ENCODE measurements at regions not wholly inside any gene's neighbourhood (a gene's known extent, or its start where the extent isn't known, plus 50 kb on each side); places are given as distances from the start of the nearest gene placed in this dataset.

DNA sequence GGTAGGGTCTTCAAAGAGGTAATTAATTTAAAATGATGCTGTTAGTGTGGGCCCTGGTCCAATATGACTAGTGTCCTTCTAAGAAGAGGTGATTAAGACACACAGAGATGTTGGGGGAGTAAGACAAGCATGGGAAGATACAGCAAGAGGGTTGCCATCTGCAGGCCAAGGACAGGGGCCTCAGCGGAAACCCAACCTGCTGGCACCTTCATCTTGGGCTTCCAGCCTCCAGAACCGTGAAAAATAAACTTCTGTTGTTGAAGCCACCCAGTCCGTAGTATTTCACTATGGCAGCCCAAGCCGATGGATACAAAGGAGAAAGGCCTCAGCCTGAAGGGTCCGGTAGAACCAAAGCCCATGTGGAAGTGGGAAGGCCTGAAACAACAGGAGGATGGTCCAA, 161.7 kb upstream of the UBE2E1 start:
- no peak overlapping the region for H3K4me3 Mint-ChIP-seq (ENCODE audit: unreplicated experiment)
- no peak overlapping the region for H3K4me2 ChIP-seq (ENCODE audit: low read length)

DNA sequence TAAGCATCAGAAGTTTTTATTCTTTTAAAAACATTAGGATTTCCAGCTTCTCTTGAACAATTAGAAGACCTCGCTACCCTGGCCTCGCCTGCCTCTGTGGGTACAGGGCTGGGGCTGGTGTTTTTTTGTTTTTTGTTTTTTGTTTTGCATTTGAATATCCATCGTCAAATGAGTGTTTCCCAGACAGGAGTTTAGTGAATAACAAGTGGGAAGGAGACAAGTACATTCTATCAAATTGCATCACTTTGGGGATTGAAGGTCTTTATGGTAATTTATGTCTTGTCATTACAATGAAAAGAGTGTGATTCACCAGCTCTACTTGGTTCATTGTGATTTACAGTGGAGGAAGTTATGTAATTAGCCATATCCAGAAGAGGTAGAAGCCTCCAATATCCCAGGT, 161.1 kb upstream of the UBE2E1 start:
- no peaks in the 10 kb centered on the region for H3K36me3 ChIP-seq (ENCODE audit: insufficient read depth, low read length)
- FAIRE-seq (no peak), DNase-seq (ENCODE audit: low read depth) (no peak)
- no peak overlapping the region for H3K4me2 ChIP-seq (ENCODE audit: low read length)
- no peak overlapping the region for H3K9ac ChIP-seq (ENCODE audit: low read length)
- peaks cover 5% of the 10 kb centered on the region for H3K4me1 ChIP-seq (ENCODE audit: insufficient read depth, low read length)
- H3K27me3 Mint-ChIP-seq (ENCODE audit: low read depth, unreplicated experiment), result peaks cover 10% of the 10 kb centered on the region
- H3K4me1 Mint-ChIP-seq (ENCODE audit: low read depth, unreplicated experiment), result peaks cover 14% of the 10 kb centered on the region
- H4K20me1 ChIP-seq (ENCODE audit: insufficient read depth, low read length), result no peaks in the 10 kb centered on the region
- H3K27me3 ChIP-seq (ENCODE audit: insufficient read depth, low read length), result no peaks in the 10 kb centered on the region
- no peak overlapping the region for H3K4me3 ChIP-seq (ENCODE audit: insufficient read depth, low read depth, low read length)
- H3K9me3 ChIP-seq (ENCODE audit: insufficient read depth, low read depth, low read length), result no peaks in the 10 kb centered on the region
- H3K27ac ChIP-seq (ENCODE audit: low read depth, low read length), result no peak overlapping the region
- no peaks in the 10 kb centered on the region for H3K79me2 ChIP-seq (ENCODE audit: insufficient read depth, low read length)
- no peaks in the 10 kb centered on the region for H3K36me3 Mint-ChIP-seq (ENCODE audit: low read depth, unreplicated experiment)
- H3K4me3 Mint-ChIP-seq (ENCODE audit: unreplicated experiment), result no peak overlapping the region
- H3K9me3 Mint-ChIP-seq (ENCODE audit: unreplicated experiment), result peaks cover 4% of the 10 kb centered on the region
- no peak overlapping the region for H3K27ac Mint-ChIP-seq (ENCODE audit: unreplicated experiment)
- no peak overlapping the region for H2AFZ ChIP-seq (ENCODE audit: low read depth, low read length)
- TF ChIP-seq, protein P1, sequence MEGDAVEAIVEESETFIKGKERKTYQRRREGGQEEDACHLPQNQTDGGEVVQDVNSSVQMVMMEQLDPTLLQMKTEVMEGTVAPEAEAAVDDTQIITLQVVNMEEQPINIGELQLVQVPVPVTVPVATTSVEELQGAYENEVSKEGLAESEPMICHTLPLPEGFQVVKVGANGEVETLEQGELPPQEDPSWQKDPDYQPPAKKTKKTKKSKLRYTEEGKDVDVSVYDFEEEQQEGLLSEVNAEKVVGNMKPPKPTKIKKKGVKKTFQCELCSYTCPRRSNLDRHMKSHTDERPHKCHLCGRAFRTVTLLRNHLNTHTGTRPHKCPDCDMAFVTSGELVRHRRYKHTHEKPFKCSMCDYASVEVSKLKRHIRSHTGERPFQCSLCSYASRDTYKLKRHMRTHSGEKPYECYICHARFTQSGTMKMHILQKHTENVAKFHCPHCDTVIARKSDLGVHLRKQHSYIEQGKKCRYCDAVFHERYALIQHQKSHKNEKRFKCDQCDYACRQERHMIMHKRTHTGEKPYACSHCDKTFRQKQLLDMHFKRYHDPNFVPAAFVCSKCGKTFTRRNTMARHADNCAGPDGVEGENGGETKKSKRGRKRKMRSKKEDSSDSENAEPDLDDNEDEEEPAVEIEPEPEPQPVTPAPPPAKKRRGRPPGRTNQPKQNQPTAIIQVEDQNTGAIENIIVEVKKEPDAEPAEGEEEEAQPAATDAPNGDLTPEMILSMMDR (IDR thresholded peaks at IDR 0.05; ENCODE audit: insufficient read depth, low read depth, low read length), result no peak
- TF ChIP-seq EZH2 (IDR thresholded peaks at IDR 0.05; ENCODE audit: insufficient read depth, low read length), result no peak

More for the DNA sequence above, 161.7 kb upstream of the UBE2E1 start:
- no peak overlapping the region for H3K27ac Mint-ChIP-seq (ENCODE audit: unreplicated experiment)
- Histone ChIP-seq H3K4me1 (ENCODE audit: insufficient read depth, low read length) (no peaks in the 10 kb centered on the region), H3K27ac (ENCODE audit: low read depth, low read length) (no peak overlapping the region), H3K9ac (ENCODE audit: low read length) (no peak overlapping the region), H4K20me1 (ENCODE audit: insufficient read depth, low read length) (no peaks in the 10 kb centered on the region), H3K27me3 (ENCODE audit: insufficient read depth, low read length) (no peaks in the 10 kb centered on the region), H3K9me3 (ENCODE audit: insufficient read depth, low read depth, low read length) (no peaks in the 10 kb centered on the region), H3K36me3 (ENCODE audit: insufficient read depth, low read length) (no peaks in the 10 kb centered on the region), H3K4me3 (ENCODE audit: insufficient read depth, low read depth, low read length) (no peak overlapping the region), H2AFZ (ENCODE audit: low read depth, low read length) (no peak overlapping the region), H3K79me2 (ENCODE audit: insufficient read depth, low read length) (no peaks in the 10 kb centered on the region)
- TF ChIP-seq EZH2 (IDR thresholded peaks at IDR 0.05; ENCODE audit: insufficient read depth, low read length), result no peak
- TF ChIP-seq, protein P1 (IDR thresholded peaks at IDR 0.05; ENCODE audit: insufficient read depth, low read depth, low read length), result no peak
- H3K4me1 Mint-ChIP-seq (ENCODE audit: low read depth, unreplicated experiment), result peaks cover 9% of the 10 kb centered on the region
- H3K27me3 Mint-ChIP-seq (ENCODE audit: low read depth, unreplicated experiment), result peaks cover 10% of the 10 kb centered on the region
- FAIRE-seq (no peak), DNase-seq (ENCODE audit: low read depth) (no peak)
- no peaks in the 10 kb centered on the region for H3K36me3 Mint-ChIP-seq (ENCODE audit: low read depth, unreplicated experiment)
- H3K9me3 Mint-ChIP-seq (ENCODE audit: unreplicated experiment), result peaks cover 4% of the 10 kb centered on the region

DNA sequence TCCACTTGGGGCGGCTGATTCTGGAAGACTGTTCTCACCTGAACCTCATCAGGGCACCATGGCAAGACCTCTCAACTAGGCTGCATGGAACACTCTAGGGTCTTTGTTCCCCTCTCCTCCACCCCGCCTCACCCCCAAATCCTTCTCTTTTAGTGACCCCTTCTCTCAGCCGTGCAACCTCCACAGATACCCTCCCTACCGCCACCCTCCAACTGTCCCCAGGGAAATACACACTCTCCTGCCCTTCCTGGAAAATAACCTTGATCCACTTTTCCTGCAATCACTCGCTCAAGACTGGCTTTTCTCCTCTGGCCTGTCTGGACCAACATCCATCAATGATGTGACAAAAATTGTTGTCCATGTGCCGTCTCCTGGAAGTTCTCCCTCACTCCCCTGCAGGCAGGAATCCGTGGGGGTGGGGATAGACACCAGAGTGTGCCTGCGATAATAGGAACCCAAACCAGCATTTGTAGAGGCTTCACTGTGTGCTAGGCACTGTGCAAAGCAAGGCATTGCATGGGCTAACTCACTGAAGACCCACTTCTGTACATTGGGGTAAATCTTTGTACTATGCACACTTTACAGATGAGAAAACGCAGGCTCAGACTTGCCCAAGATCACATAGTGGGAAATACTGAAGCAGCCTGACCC, 160.1 kb upstream of the UBE2E1 start:
- Histone ChIP-seq H3K36me3 (ENCODE audit: insufficient read depth, low read length) (no peaks in the 10 kb centered on the region), H3K4me3 (ENCODE audit: insufficient read depth, low read depth, low read length) (no peak overlapping the region), H2AFZ (ENCODE audit: low read depth, low read length) (no peak overlapping the region), H4K20me1 (ENCODE audit: insufficient read depth, low read length) (no peaks in the 10 kb centered on the region), H3K4me1 (ENCODE audit: insufficient read depth, low read length) (peaks cover 15% of the 10 kb centered on the region), H3K27ac (ENCODE audit: low read depth, low read length) (no peak overlapping the region), H3K79me2 (ENCODE audit: insufficient read depth, low read length) (no peaks in the 10 kb centered on the region), H3K4me2 (ENCODE audit: low read length) (no peak overlapping the region), H3K9ac (ENCODE audit: low read length) (no peak overlapping the region), H3K27me3 (ENCODE audit: insufficient read depth, low read length) (no peaks in the 10 kb centered on the region), H3K9me3 (ENCODE audit: insufficient read depth, low read depth, low read length) (no peaks in the 10 kb centered on the region)
- TF ChIP-seq, protein P1 (IDR thresholded peaks at IDR 0.05; ENCODE audit: insufficient read depth, low read depth, low read length), result no peak
- no peak for TF ChIP-seq EZH2 (IDR thresholded peaks at IDR 0.05; ENCODE audit: insufficient read depth, low read length)
- Mint-ChIP-seq H3K4me1 (ENCODE audit: low read depth, unreplicated experiment) (peaks cover 19% of the 10 kb centered on the region), H3K36me3 (ENCODE audit: low read depth, unreplicated experiment) (no peaks in the 10 kb centered on the region), H3K9me3 (ENCODE audit: unreplicated experiment) (peaks cover 4% of the 10 kb centered on the region), H3K4me3 (ENCODE audit: unreplicated experiment) (no peak overlapping the region), H3K27ac (ENCODE audit: unreplicated experiment) (no peak overlapping the region), H3K27me3 (ENCODE audit: low read depth, unreplicated experiment) (peaks cover 10% of the 10 kb centered on the region)
- DNase-seq (ENCODE audit: low read depth) (no peak), FAIRE-seq (no peak)
